Inflammatory macrophage treated with lipopolysaccharide for 4 hours (primary cell): ENCODE measurements at regions not wholly inside any gene's neighbourhood (a gene's known extent, or its start where the extent isn't known, plus 50 kb on each side); places are given as distances from the start of the nearest gene placed in this dataset.
A peak's percentile ranks its signal among the peaks of the same experiment; 100 is the strongest.
"Not testable (repeated sequence)": the region's sequence is repeated elsewhere in the genome, so short reads cannot be mapped to it uniquely, and the experiment has no call there.

Experiments used
- DNase-seq: peaks from one replicate; pipeline ENCODE4 v3.0.0-alpha.2; 2020

- no peak for DNase-seq
Measured at GRCh38 chr1:233477359-233477758, 136.5 kb upstream of the KCNK1 start.

GRCh38 chr1:233478611-233479010 is 135.3 kb upstream of the KCNK1 start:
- DNase-seq: no peak

- DNase-seq: no peak
Measured at GRCh38 chr1:233479110-233479890, 134.6 kb upstream of the KCNK1 start.

- no peak for DNase-seq
Measured at GRCh38 chr1:233480198-233480597, 133.7 kb upstream of the KCNK1 start.

GRCh38 chr1:233482388-233482787 is 131.5 kb upstream of the KCNK1 start:
- no peak for DNase-seq

GRCh38 chr1:233485385-233485784 is 128.5 kb upstream of the KCNK1 start:
- DNase-seq: peak; percentile 2

- DNase-seq: no peak
Measured at GRCh38 chr1:233485809-233486398, 128.0 kb upstream of the KCNK1 start.

GRCh38 chr1:233487408-233487807 is 126.5 kb upstream of the KCNK1 start:
- no peak for DNase-seq

GRCh38 chr1:233489411-233489810 is 124.5 kb upstream of the KCNK1 start:
- DNase-seq: no peak

- no peak for DNase-seq
Measured at GRCh38 chr1:233490488-233490887, 123.4 kb upstream of the KCNK1 start.

GRCh38 chr1:233491953-233492620 is 121.8 kb upstream of the KCNK1 start:
- no peak for DNase-seq

GRCh38 chr1:233496993-233497392 is 116.9 kb upstream of the KCNK1 start:
- DNase-seq: peak; percentile 79

- no peak for DNase-seq
Measured at GRCh38 chr1:233497679-233498078, 116.2 kb upstream of the KCNK1 start.

- DNase-seq: no peak
Measured at GRCh38 chr1:233500106-233500505, 113.8 kb upstream of the KCNK1 start.

GRCh38 chr1:233503366-233503954 is 110.4 kb upstream of the KCNK1 start:
- no peak for DNase-seq

- DNase-seq: no peak
Measured at GRCh38 chr1:233505130-233505529, 108.8 kb upstream of the KCNK1 start.

GRCh38 chr1:233505889-233506288 is 108.0 kb upstream of the KCNK1 start:
- DNase-seq: not testable (repeated sequence)

- DNase-seq: no peak
Measured at GRCh38 chr1:233509526-233509925, 104.4 kb upstream of the KCNK1 start.

GRCh38 chr1:233512538-233512937 is 101.4 kb upstream of the KCNK1 start:
- DNase-seq: no peak

GRCh38 chr1:233513431-233513830 is 100.5 kb upstream of the KCNK1 start:
- DNase-seq: peak; percentile 41

GRCh38 chr1:233514946-233515391 is 98.9 kb upstream of the KCNK1 start:
- DNase-seq: no peak

GRCh38 chr1:233516732-233517131 is 97.2 kb upstream of the KCNK1 start:
- DNase-seq: no peak

GRCh38 chr1:233518344-233518743 is 95.6 kb upstream of the KCNK1 start:
- DNase-seq: peak; percentile 26
